Testis (tissue), 2 donors: ENCODE measurements at regions not wholly inside any gene's neighbourhood (a gene's known extent, or its start where the extent isn't known, plus 50 kb on each side); places are given as distances from the start of the nearest gene placed in this dataset.

Source experiments
- DNase-seq: peaks from one replicate; pipeline ENCODE4 v3.0.0-alpha.2; 2019
- H3K27ac ChIP-seq, 2 donors: fragments of 200-600 bp; sonication (generic); one replicate each; pipeline ENCODE4 v1.5.1; 2019
- H3K27me3 ChIP-seq: fragments of 200-600 bp; sonication (generic); one replicate; pipeline ENCODE4 v1.5.1; 2019
- H3K36me3 ChIP-seq: fragments of 200-600 bp; sonication (generic); one replicate; pipeline ENCODE4 v1.5.1; 2017; ENCODE audit warnings: low read depth; ENCODE audit errors: missing control alignments
- H3K4me1 ChIP-seq: fragments of 200-600 bp; sonication (generic); one replicate; pipeline ENCODE4 v1.5.1; 2019
- H3K4me3 ChIP-seq, 2 donors: fragments of 200-600 bp; sonication (generic); one replicate each; pipeline ENCODE4 v1.5.1; 2017 to 2019
- H3K9me3 ChIP-seq: fragments of 200-600 bp; sonication (generic); one replicate; pipeline ENCODE4 v1.5.1; 2017
- CTCF ChIP-seq, 3 experiments: fragments of 450-650 bp in 2 of 3; fragments of 200-600 bp in 1 of 3; sonication (generic) in 1 of 3; IDR thresholded peaks; one replicate each; pipeline ENCODE4 v1.5.1; 2016 to 2019; ENCODE audit warnings: antibody characterized with exemption in 3 of 3, mild to moderate bottlenecking in 2 of 3, moderate library complexity in 1 of 3
- POLR2A ChIP-seq: fragments of 450-650 bp; IDR thresholded peaks from one replicate; pipeline ENCODE4 v1.6.1; 2017; ENCODE audit warnings: antibody characterized with exemption, mild to moderate bottlenecking, moderate library complexity
- WGBS, 2 donors: methylation state at CpG; one replicate each; pipeline ENCODE4 v1.1.5; 2018; 5-methylcytosine and 5-hydroxymethylcytosine counted together
- intact Hi-C: fragments of 100-400 bp; cut with DNase I; formaldehyde crosslinking; loops from one replicate; pipeline ENCODE4 v1.15.1; 2023; ENCODE audit warnings: low total_unique reads

- intact Hi-C loops, result no loop called here
- 70 to 86% methylated on average over 7 of the region's 7 CpGs for WGBS, 2 donors
- Histone ChIP-seq H3K27ac (no peak overlapping the region), H3K36me3 (no peaks in the 10 kb centered on the region), H3K4me3 (no peak overlapping the region), H3K4me1 (no peaks in the 10 kb centered on the region), H3K27me3 (no peaks in the 10 kb centered on the region), H3K9me3 (no peaks in the 10 kb centered on the region)
- TF ChIP-seq POLR2A (no peak), CTCF (IDR thresholded peaks at IDR 0.05) (no peak)
- no peak for DNase-seq
These were observed 159.4 kb downstream of the FAXC start for GRCh38 chr6:99189823-99190721.

- no peak overlapping the region for H3K27ac ChIP-seq
These were observed 162.0 kb downstream of the FAXC start for GRCh38 chr6:99187429-99187828.

GRCh38 chr6:99186417-99186816 lies 163.1 kb downstream of the FAXC start:
- TF ChIP-seq CTCF (IDR thresholded peaks at IDR 0.05) (no peak), POLR2A (no peak)
- Histone ChIP-seq H3K9me3 (no peaks in the 10 kb centered on the region), H3K36me3 (no peaks in the 10 kb centered on the region), H3K27me3 (no peaks in the 10 kb centered on the region), H3K4me3 (no peak overlapping the region), H3K27ac (no peak overlapping the region), H3K4me1 (no peaks in the 10 kb centered on the region)
- intact Hi-C loops, result no loop called here
- no peak for DNase-seq
- 92 to 96% methylated on average over 2 of the region's 2 CpGs for WGBS, 2 donors

More at GRCh38 chr6:99187429-99187828, 162.0 kb downstream of the FAXC start:
- intact Hi-C loops, result no loop called here
- no peak for DNase-seq
- Histone ChIP-seq H3K36me3 (no peaks in the 10 kb centered on the region), H3K9me3 (no peaks in the 10 kb centered on the region), H3K27me3 (no peaks in the 10 kb centered on the region), H3K4me1 (no peaks in the 10 kb centered on the region), H3K4me3 (no peak overlapping the region)
- no peak for TF ChIP-seq CTCF (IDR thresholded peaks at IDR 0.05)
- TF ChIP-seq POLR2A, result no peak
- WGBS, 2 donors, result 85 to 88% methylated on average over 2 of the region's 2 CpGs

GRCh38 chr6:99185525-99185924 lies 163.9 kb downstream of the FAXC start:
- no peaks in the 10 kb centered on the region for H3K9me3 ChIP-seq
- 75 to 88% methylated on average over 5 of the region's 5 CpGs for WGBS, 2 donors
- intact Hi-C loops, result no loop called here
- H3K4me1 ChIP-seq, result no peaks in the 10 kb centered on the region
- no peak overlapping the region for H3K27ac ChIP-seq
- TF ChIP-seq POLR2A (no peak), CTCF (IDR thresholded peaks at IDR 0.05) (no peak)
- H3K27me3 ChIP-seq, result no peaks in the 10 kb centered on the region
- no peak overlapping the region for H3K4me3 ChIP-seq
- no peaks in the 10 kb centered on the region for H3K36me3 ChIP-seq
- DNase-seq, result no peak

GRCh38 chr6:99184696-99185095 lies 164.8 kb downstream of the FAXC start:
- H3K4me1 ChIP-seq, result no peaks in the 10 kb centered on the region
- intact Hi-C loops, result no loop called here

More at GRCh38 chr6:99184696-99185095, 164.8 kb downstream of the FAXC start:
- TF ChIP-seq CTCF (IDR thresholded peaks at IDR 0.05), result no peak
- no peak for TF ChIP-seq POLR2A
- H3K27me3 ChIP-seq, result no peaks in the 10 kb centered on the region
- H3K27ac ChIP-seq, result no peak overlapping the region
- no peaks in the 10 kb centered on the region for H3K36me3 ChIP-seq
- no peaks in the 10 kb centered on the region for H3K9me3 ChIP-seq
- 61 to 72% methylated on average over 2 of the region's 2 CpGs for WGBS, 2 donors
- H3K4me3 ChIP-seq, result no peak overlapping the region
- no peak for DNase-seq
